GM06990 (cell line): ENCODE measurements at regions not wholly inside any gene's neighbourhood (a gene's known extent, or its start where the extent isn't known, plus 50 kb on each side); places are given as distances from the start of the nearest gene placed in this dataset.
A peak's percentile ranks its signal among the peaks of the same experiment; 100 is the strongest.

ENCODE experiments used
- DNase-seq: peaks from one replicate; pipeline ENCODE4 v3.0.0-alpha.2; 2011; ENCODE audit not compliant: insufficient read length; ENCODE audit errors: extremely low read depth
- H3K27me3 ChIP-seq: replicated peaks from 2 replicates; pipeline ENCODE4 v1.6.0; 2011; ENCODE audit warnings: low read length; ENCODE audit not compliant: control insufficient read depth, insufficient read depth
- H3K36me3 ChIP-seq: 2 replicates; pipeline ENCODE4 v1.5.1; 2011; ENCODE audit warnings: low read length; ENCODE audit not compliant: control insufficient read depth, insufficient read depth
- H3K4me3 ChIP-seq: replicated peaks from 2 replicates; pipeline ENCODE4 v1.5.1; 2011; ENCODE audit warnings: low read depth, mild to moderate bottlenecking, control low read depth, low read length
- CTCF ChIP-seq: IDR thresholded peaks from 2 replicates; pipeline ENCODE4 v1.5.1; 2011; ENCODE audit warnings: low read length, control low read depth, mild to moderate bottlenecking, inconsistent platforms; ENCODE audit not compliant: insufficient read depth, poor library complexity, severe bottlenecking

GRCh38 chr4:128387600-128388351 is 100.2 kb upstream of the PGRMC2 start:
- no peak overlapping the region for H3K4me3 ChIP-seq

GRCh38 chr4:128386761-128387599 is 99.4 kb upstream of the PGRMC2 start:
- DNase-seq: no peak
- Histone ChIP-seq H3K36me3 (no peaks in the 10 kb centered on the region), H3K4me3 (no peak overlapping the region), H3K27me3 (no peaks in the 10 kb centered on the region)
- no peak for TF ChIP-seq CTCF

More at GRCh38 chr4:128387600-128388351, 100.2 kb upstream of the PGRMC2 start:
- Histone ChIP-seq H3K27me3 (no peaks in the 10 kb centered on the region), H3K36me3 (no peaks in the 10 kb centered on the region)
- no peak for DNase-seq
- TF ChIP-seq CTCF: no peak

GRCh38 chr4:128385683-128386304 is 98.2 kb upstream of the PGRMC2 start:
- no peaks in the 10 kb centered on the region for H3K36me3 ChIP-seq
- no peaks in the 10 kb centered on the region for H3K27me3 ChIP-seq
- H3K4me3 ChIP-seq: no peak overlapping the region
- no peak for DNase-seq
- TF ChIP-seq CTCF: peak; percentile 32

- Histone ChIP-seq H3K4me3 (no peak overlapping the region), H3K36me3 (no peaks in the 10 kb centered on the region), H3K27me3 (no peaks in the 10 kb centered on the region)
- DNase-seq: no peak
- TF ChIP-seq CTCF: no peak
These were observed 97.4 kb upstream of the PGRMC2 start for GRCh38 chr4:128384765-128385598.

- no peaks in the 10 kb centered on the region for H3K27me3 ChIP-seq
- DNase-seq: no peak
- TF ChIP-seq CTCF: no peak
- H3K4me3 ChIP-seq: no peak overlapping the region
- H3K36me3 ChIP-seq: no peaks in the 10 kb centered on the region
These were observed 96.5 kb upstream of the PGRMC2 start for GRCh38 chr4:128384091-128384520.
